ENCODE measurements at regions not wholly inside any gene's neighbourhood (a gene's known extent, or its start where the extent isn't known, plus 50 kb on each side); places are given as distances from the start of the nearest gene placed in this dataset.
A peak's percentile ranks its signal among the peaks of the same experiment; 100 is the strongest.

GRCh38 chr1:165129568-165130164 lies 226.8 kb downstream of the LMX1A start:
- H2AFZ ChIP-seq (ENCODE audit: low read depth, low read length), result no peak overlapping the region
- POLR2A ChIA-PET, result no interaction called here

More at GRCh38 chr1:165129568-165130164, 226.8 kb downstream of the LMX1A start:
- no peaks in the 10 kb centered on the region for H3K27me3 ChIP-seq (ENCODE audit: control insufficient read depth in 2 of 2, insufficient read depth in 2 of 2, low read length in 2 of 2)
- no peaks in the 10 kb centered on the region for H4K20me1 ChIP-seq (replicated peaks; ENCODE audit: control insufficient read depth, extremely low read depth, insufficient read depth, low read length)
- H3K36me3 ChIP-seq (ENCODE audit: control insufficient read depth in 2 of 2, extremely low read depth in 1 of 2, insufficient read depth in 2 of 2, low read length in 2 of 2), result no peaks in the 10 kb centered on the region
- no peak overlapping the region for H3K27ac ChIP-seq (ENCODE audit: insufficient read depth, low read depth, low read length)
- FAIRE-seq, result peak; percentile 74
- intact Hi-C loops (cut with micrococcal nuclease) (loop anchor here (5.0 kb wide), 1 partner anchor 238 kb away; no protein-coding TSS in a partner anchor), dilution Hi-C loops (cut with MboI; ENCODE audit: extremely low pct_ligation_motif_present, low sequenced_read_pairs) (no loop called here)
- no peaks in the 10 kb centered on the region for H3K4me1 ChIP-seq (ENCODE audit: control insufficient read depth, extremely low read depth, insufficient read depth, low read length)
- no peaks in the 10 kb centered on the region for H3K79me2 ChIP-seq (ENCODE audit: control insufficient read depth, insufficient read depth, low read length)
- no peak overlapping the region for H3K9ac ChIP-seq (replicated peaks; ENCODE audit: extremely low read depth, insufficient read depth, low read length)
- no peak overlapping the region for H3K4me2 ChIP-seq (ENCODE audit: insufficient read depth, low read length)
- TF ChIP-seq CTCF (IDR thresholded peaks at IDR 0.05; ENCODE audit: extremely low read depth in 1 of 2, insufficient read depth in 1 of 2, low read depth in 1 of 2, low read length in 2 of 2) (peak; percentile 39 to 48), MYC (IDR thresholded peaks at IDR 0.05; ENCODE audit: low read depth, low read length) (no peak)
- CTCF ChIA-PET, result interaction anchor here (0.6 to 2.6 kb wide), 11 partner anchors 10 to 1579 kb away, joined by 3 to 22 read pairs (median 4); no protein-coding TSS in a partner anchor
- no peak overlapping the region for H3K4me3 ChIP-seq (replicated peaks in 1 of 3; ENCODE audit: insufficient read depth in 1 of 3, low read depth in 1 of 3, low read length in 3 of 3)
- BruUV-seq (replicated peaks), result no TSS peak
- DNase-seq (ENCODE audit: low read depth, low spot score), result peak; percentile 40
- H3K9me3 ChIP-seq (replicated peaks; ENCODE audit: control insufficient read depth, insufficient read depth, low read length), result no peaks in the 10 kb centered on the region
- no peaks in the 10 kb centered on the region for H3K9me1 ChIP-seq (replicated peaks; ENCODE audit: control insufficient read depth, extremely low read depth, insufficient read depth, low read length)

Measured in endothelial cell of umbilical vein (primary cell).